Endothelial cell (in vitro differentiated cells): ENCODE measurements at regions not wholly inside any gene's neighbourhood (a gene's known extent, or its start where the extent isn't known, plus 50 kb on each side); places are given as distances from the start of the nearest gene placed in this dataset.
"Not testable (repeated sequence)": the region's sequence is repeated elsewhere in the genome, so short reads cannot be mapped to it uniquely, and the experiment has no call there.

Experiments
- DNase-seq: peaks from one replicate; pipeline ENCODE4 v3.0.0; 2021; ENCODE audit warnings: low spot score
- H3K27ac Mint-ChIP-seq: one replicate; pipeline ENCODE4 v1.8.0; 2021; ENCODE audit warnings: mixed read lengths, inconsistent platforms; ENCODE audit not compliant: unreplicated experiment
- H3K27me3 Mint-ChIP-seq: one replicate; pipeline ENCODE4 v1.8.0; 2021; ENCODE audit warnings: mild to moderate bottlenecking, moderate library complexity, mixed read lengths, inconsistent platforms; ENCODE audit not compliant: unreplicated experiment
- H3K36me3 Mint-ChIP-seq: one replicate; pipeline ENCODE4 v1.8.0; 2021; ENCODE audit warnings: mild to moderate bottlenecking, low read depth, mixed read lengths, inconsistent platforms; ENCODE audit not compliant: unreplicated experiment
- H3K4me1 Mint-ChIP-seq: one replicate; pipeline ENCODE4 v1.8.0; 2021; ENCODE audit warnings: mild to moderate bottlenecking, mixed read lengths, inconsistent platforms; ENCODE audit not compliant: unreplicated experiment
- H3K4me3 Mint-ChIP-seq: one replicate; pipeline ENCODE4 v1.8.0; 2021; ENCODE audit warnings: mild to moderate bottlenecking, mixed read lengths, inconsistent platforms; ENCODE audit not compliant: unreplicated experiment
- H3K9me3 Mint-ChIP-seq: one replicate; pipeline ENCODE4 v1.8.0; 2021; ENCODE audit warnings: mixed read lengths, inconsistent platforms; ENCODE audit not compliant: unreplicated experiment
- CTCF ChIP-seq: fragments of 200-600 bp; sonication (generic); IDR thresholded peaks from one replicate; pipeline ENCODE4 v1.5.0; 2021; ENCODE audit warnings: antibody characterized with exemption; ENCODE audit not compliant: unreplicated experiment

GRCh38 chr4:30125868-30126267 lies 594.3 kb upstream of the PCDH7 start:
- Mint-ChIP-seq H3K9me3 (no peaks in the 10 kb centered on the region), H3K4me3 (no peak overlapping the region), H3K4me1 (no peaks in the 10 kb centered on the region), H3K27me3 (peaks cover 2% of the 10 kb centered on the region), H3K36me3 (no peaks in the 10 kb centered on the region), H3K27ac (no peak overlapping the region)
- DNase-seq, result no peak
- no peak for TF ChIP-seq CTCF

GRCh38 chr4:30126351-30126750 lies 593.8 kb upstream of the PCDH7 start:
- no peak overlapping the region for H3K4me3 Mint-ChIP-seq
- no peak overlapping the region for H3K27ac Mint-ChIP-seq
- peaks cover 2% of the 10 kb centered on the region for H3K27me3 Mint-ChIP-seq
- TF ChIP-seq CTCF, result no peak
- H3K4me1 Mint-ChIP-seq, result no peaks in the 10 kb centered on the region
- no peaks in the 10 kb centered on the region for H3K9me3 Mint-ChIP-seq
- H3K36me3 Mint-ChIP-seq, result no peaks in the 10 kb centered on the region
- no peak for DNase-seq

- H3K27ac Mint-ChIP-seq, H3K4me3 Mint-ChIP-seq, H3K36me3 Mint-ChIP-seq, H3K4me1 Mint-ChIP-seq, H3K27me3 Mint-ChIP-seq, H3K9me3 Mint-ChIP-seq, DNase-seq: not testable (repeated sequence)
Measured at GRCh38 chr4:30148828-30149227, 571.3 kb upstream of the PCDH7 start.

GRCh38 chr4:30149539-30149938 lies 570.6 kb upstream of the PCDH7 start:
- not testable (repeated sequence) for H3K27ac Mint-ChIP-seq, H3K4me3 Mint-ChIP-seq, H3K27me3 Mint-ChIP-seq, H3K4me1 Mint-ChIP-seq, DNase-seq, H3K9me3 Mint-ChIP-seq, H3K36me3 Mint-ChIP-seq

DNA sequence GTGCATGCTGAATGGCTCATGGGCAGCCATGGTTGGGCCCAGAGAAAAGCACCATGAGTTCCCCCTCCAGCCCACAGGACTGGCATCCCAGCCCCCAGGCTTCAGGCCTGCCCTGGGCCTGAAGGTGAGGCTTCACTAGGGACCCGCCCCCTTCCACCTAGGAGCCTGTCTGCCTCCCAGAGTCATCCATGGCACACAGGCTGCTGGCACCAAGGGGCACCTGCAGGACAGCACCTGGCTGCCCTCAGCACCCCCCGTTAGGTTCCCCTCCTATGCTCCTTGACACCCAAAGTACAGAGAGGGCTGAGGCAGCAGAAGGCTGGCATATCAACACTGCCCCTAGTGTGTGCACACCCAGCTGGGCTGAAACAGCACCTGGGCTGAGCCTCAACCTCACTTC lies 566.7 kb upstream of the PCDH7 start:
- no peak for TF ChIP-seq CTCF
- H3K27me3 Mint-ChIP-seq, result peaks cover 4% of the 10 kb centered on the region

DNA sequence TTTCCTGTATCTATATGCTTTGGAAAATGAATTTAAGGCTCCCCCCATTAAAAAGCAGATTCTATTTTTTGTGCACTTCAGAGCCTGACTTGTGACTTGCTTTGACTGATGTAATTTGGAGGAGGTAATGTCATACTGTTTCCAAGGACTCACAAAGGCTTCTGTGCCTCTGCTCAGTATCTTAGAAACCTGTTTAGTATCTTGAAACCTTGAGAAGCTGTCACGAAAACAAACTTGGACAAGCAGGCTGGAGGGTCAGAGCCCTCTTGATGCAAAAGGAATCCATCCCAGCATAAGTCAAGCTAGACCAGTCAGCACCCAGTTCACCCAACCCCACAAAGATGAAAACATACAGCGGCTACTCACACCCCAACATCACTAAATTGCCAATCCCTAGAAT lies 560.0 kb upstream of the PCDH7 start:
- TF ChIP-seq CTCF, result no peak
- no peaks in the 10 kb centered on the region for H3K27me3 Mint-ChIP-seq
- H3K36me3 Mint-ChIP-seq, result no peaks in the 10 kb centered on the region
- DNase-seq, result no peak
- H3K4me3 Mint-ChIP-seq, result no peak overlapping the region
- H3K9me3 Mint-ChIP-seq, result no peaks in the 10 kb centered on the region
- no peaks in the 10 kb centered on the region for H3K4me1 Mint-ChIP-seq
- no peak overlapping the region for H3K27ac Mint-ChIP-seq

More for the DNA sequence above, 566.7 kb upstream of the PCDH7 start:
- no peaks in the 10 kb centered on the region for H3K36me3 Mint-ChIP-seq
- H3K4me3 Mint-ChIP-seq, result no peak overlapping the region
- DNase-seq, result no peak
- no peaks in the 10 kb centered on the region for H3K9me3 Mint-ChIP-seq
- H3K27ac Mint-ChIP-seq, result no peak overlapping the region
- H3K4me1 Mint-ChIP-seq, result no peaks in the 10 kb centered on the region
